ENCODE measurements at regions not wholly inside any gene's neighbourhood (a gene's known extent, or its start where the extent isn't known, plus 50 kb on each side); places are given as distances from the start of the nearest gene placed in this dataset.

- Histone ChIP-seq H3K4me2 (ENCODE audit: unreplicated experiment) (no peak overlapping the region), H3K9ac (no peak overlapping the region), H2AFZ (no peak overlapping the region), H3K27ac (no peak overlapping the region), H3K27me3 (replicated peaks; ENCODE audit: insufficient read depth) (no peaks in the 10 kb centered on the region), H3K9me3 (ENCODE audit: low read depth) (no peaks in the 10 kb centered on the region), H3K36me3 (ENCODE audit: low read depth) (no peaks in the 10 kb centered on the region), H3K9me2 (ENCODE audit: insufficient read depth) (no peaks in the 10 kb centered on the region), H3F3A (ENCODE audit: insufficient read depth) (no peaks in the 10 kb centered on the region), H3K4me1 (ENCODE audit: insufficient read depth) (no peaks in the 10 kb centered on the region), H3K79me2 (ENCODE audit: insufficient read depth) (no peaks in the 10 kb centered on the region), H4K20me1 (ENCODE audit: insufficient read depth) (no peaks in the 10 kb centered on the region), H3K4me3 (no peak overlapping the region)
- no peak for DNase-seq
- TF ChIP-seq EZH2phosphoT487 (IDR thresholded peaks at IDR 0.05; ENCODE audit: insufficient read depth, low read depth) (no peak), EZH2 (IDR thresholded peaks at IDR 0.05; ENCODE audit: insufficient read depth, poor library complexity, severe bottlenecking) (no peak)
- in situ Hi-C loops (cut with MboI) = no loop called here
- 44 to 51% methylated on average over 4 of the region's 4 CpGs for WGBS, 2 experiments (ENCODE audit: low coverage in 1 of 2, low lambda C conversion rate in 2 of 2, missing lambda C conversion rate in 2 of 2)
Observed at GRCh38 chr15:29467091-29467490, 197.5 kb upstream of the NSMCE3 start.

- in situ Hi-C loops (cut with MboI) = no loop called here
- no peaks in the 10 kb centered on the region for H3K27me3 ChIP-seq (replicated peaks; ENCODE audit: insufficient read depth)
- no peaks in the 10 kb centered on the region for H3K9me3 ChIP-seq (ENCODE audit: low read depth)
- no peaks in the 10 kb centered on the region for H3F3A ChIP-seq (ENCODE audit: insufficient read depth)
- no peak overlapping the region for H3K27ac ChIP-seq
- H4K20me1 ChIP-seq (ENCODE audit: insufficient read depth) = no peaks in the 10 kb centered on the region
- no peak overlapping the region for H2AFZ ChIP-seq
- TF ChIP-seq EZH2 (IDR thresholded peaks at IDR 0.05; ENCODE audit: insufficient read depth, poor library complexity, severe bottlenecking) = no peak
- no peak for TF ChIP-seq EZH2phosphoT487 (IDR thresholded peaks at IDR 0.05; ENCODE audit: insufficient read depth, low read depth)
- no peak overlapping the region for H3K4me3 ChIP-seq
- H3K9ac ChIP-seq = no peak overlapping the region
- no peaks in the 10 kb centered on the region for H3K36me3 ChIP-seq (ENCODE audit: low read depth)
- H3K79me2 ChIP-seq (ENCODE audit: insufficient read depth) = no peaks in the 10 kb centered on the region
- 37 to 47% methylated on average over 2 to 4 of the region's 4 CpGs for WGBS, 2 experiments (ENCODE audit: low coverage in 1 of 2, low lambda C conversion rate in 2 of 2, missing lambda C conversion rate in 2 of 2)
- no peaks in the 10 kb centered on the region for H3K9me2 ChIP-seq (ENCODE audit: insufficient read depth)
- DNase-seq = no peak
- no peaks in the 10 kb centered on the region for H3K4me1 ChIP-seq (ENCODE audit: insufficient read depth)
- no peak overlapping the region for H3K4me2 ChIP-seq (ENCODE audit: unreplicated experiment)
Observed at GRCh38 chr15:29466292-29466691, 196.7 kb upstream of the NSMCE3 start.

GRCh38 chr15:29465816-29466215 is 196.2 kb upstream of the NSMCE3 start:
- TF ChIP-seq EZH2phosphoT487 (IDR thresholded peaks at IDR 0.05; ENCODE audit: insufficient read depth, low read depth) (no peak), EZH2 (IDR thresholded peaks at IDR 0.05; ENCODE audit: insufficient read depth, poor library complexity, severe bottlenecking) (no peak)
- WGBS, 2 experiments (ENCODE audit: low coverage in 1 of 2, low lambda C conversion rate in 2 of 2, missing lambda C conversion rate in 2 of 2) = 24 to 26% methylated on average over 6 of the region's 6 CpGs
- Histone ChIP-seq H4K20me1 (ENCODE audit: insufficient read depth) (no peaks in the 10 kb centered on the region), H3F3A (ENCODE audit: insufficient read depth) (no peaks in the 10 kb centered on the region), H3K9ac (no peak overlapping the region), H3K27ac (no peak overlapping the region), H3K36me3 (ENCODE audit: low read depth) (no peaks in the 10 kb centered on the region), H2AFZ (no peak overlapping the region), H3K4me2 (ENCODE audit: unreplicated experiment) (no peak overlapping the region), H3K79me2 (ENCODE audit: insufficient read depth) (no peaks in the 10 kb centered on the region), H3K4me1 (ENCODE audit: insufficient read depth) (no peaks in the 10 kb centered on the region), H3K9me2 (ENCODE audit: insufficient read depth) (no peaks in the 10 kb centered on the region), H3K9me3 (ENCODE audit: low read depth) (no peaks in the 10 kb centered on the region), H3K4me3 (no peak overlapping the region), H3K27me3 (replicated peaks; ENCODE audit: insufficient read depth) (no peaks in the 10 kb centered on the region)
- DNase-seq = no peak
- in situ Hi-C loops (cut with MboI) = no loop called here

- 14 to 15% methylated on average over 3 of the region's 3 CpGs for WGBS, 2 experiments (ENCODE audit: low coverage in 1 of 2, low lambda C conversion rate in 2 of 2, missing lambda C conversion rate in 2 of 2)
- no peak for TF ChIP-seq EZH2 (IDR thresholded peaks at IDR 0.05; ENCODE audit: insufficient read depth, poor library complexity, severe bottlenecking)
- TF ChIP-seq EZH2phosphoT487 (IDR thresholded peaks at IDR 0.05; ENCODE audit: insufficient read depth, low read depth) = no peak
- Histone ChIP-seq H3K27ac (no peak overlapping the region), H3K9me2 (ENCODE audit: insufficient read depth) (no peaks in the 10 kb centered on the region), H4K20me1 (ENCODE audit: insufficient read depth) (no peaks in the 10 kb centered on the region), H3K4me1 (ENCODE audit: insufficient read depth) (no peaks in the 10 kb centered on the region), H3K9ac (no peak overlapping the region), H3K27me3 (replicated peaks; ENCODE audit: insufficient read depth) (no peaks in the 10 kb centered on the region), H3K4me3 (no peak overlapping the region), H3F3A (ENCODE audit: insufficient read depth) (no peaks in the 10 kb centered on the region), H3K79me2 (ENCODE audit: insufficient read depth) (no peaks in the 10 kb centered on the region), H3K4me2 (ENCODE audit: unreplicated experiment) (no peak overlapping the region), H2AFZ (no peak overlapping the region), H3K9me3 (ENCODE audit: low read depth) (no peaks in the 10 kb centered on the region), H3K36me3 (ENCODE audit: low read depth) (no peaks in the 10 kb centered on the region)
- DNase-seq = no peak
- in situ Hi-C loops (cut with MboI) = no loop called here
Observed at GRCh38 chr15:29465196-29465595, 195.6 kb upstream of the NSMCE3 start.

- Histone ChIP-seq H3K4me2 (ENCODE audit: unreplicated experiment) (no peak overlapping the region), H3K4me1 (ENCODE audit: insufficient read depth) (no peaks in the 10 kb centered on the region), H4K20me1 (ENCODE audit: insufficient read depth) (no peaks in the 10 kb centered on the region), H3F3A (ENCODE audit: insufficient read depth) (no peaks in the 10 kb centered on the region), H3K4me3 (no peak overlapping the region), H2AFZ (no peak overlapping the region), H3K79me2 (ENCODE audit: insufficient read depth) (no peaks in the 10 kb centered on the region), H3K27me3 (replicated peaks; ENCODE audit: insufficient read depth) (no peaks in the 10 kb centered on the region), H3K9me2 (ENCODE audit: insufficient read depth) (no peaks in the 10 kb centered on the region), H3K9me3 (ENCODE audit: low read depth) (no peaks in the 10 kb centered on the region), H3K9ac (no peak overlapping the region), H3K27ac (no peak overlapping the region), H3K36me3 (ENCODE audit: low read depth) (no peaks in the 10 kb centered on the region)
- in situ Hi-C loops (cut with MboI) = no loop called here
- DNase-seq = no peak
- TF ChIP-seq EZH2 (IDR thresholded peaks at IDR 0.05; ENCODE audit: insufficient read depth, poor library complexity, severe bottlenecking) (no peak), EZH2phosphoT487 (IDR thresholded peaks at IDR 0.05; ENCODE audit: insufficient read depth, low read depth) (no peak)
- 10 to 12% methylated on average over 3 of the region's 3 CpGs for WGBS, 2 experiments (ENCODE audit: low coverage in 1 of 2, low lambda C conversion rate in 2 of 2, missing lambda C conversion rate in 2 of 2)
Observed at GRCh38 chr15:29461877-29462276, 192.3 kb upstream of the NSMCE3 start.
